ENCODE measurements at regions not wholly inside any gene's neighbourhood (a gene's known extent, or its start where the extent isn't known, plus 50 kb on each side); places are given as distances from the start of the nearest gene placed in this dataset.

DNA sequence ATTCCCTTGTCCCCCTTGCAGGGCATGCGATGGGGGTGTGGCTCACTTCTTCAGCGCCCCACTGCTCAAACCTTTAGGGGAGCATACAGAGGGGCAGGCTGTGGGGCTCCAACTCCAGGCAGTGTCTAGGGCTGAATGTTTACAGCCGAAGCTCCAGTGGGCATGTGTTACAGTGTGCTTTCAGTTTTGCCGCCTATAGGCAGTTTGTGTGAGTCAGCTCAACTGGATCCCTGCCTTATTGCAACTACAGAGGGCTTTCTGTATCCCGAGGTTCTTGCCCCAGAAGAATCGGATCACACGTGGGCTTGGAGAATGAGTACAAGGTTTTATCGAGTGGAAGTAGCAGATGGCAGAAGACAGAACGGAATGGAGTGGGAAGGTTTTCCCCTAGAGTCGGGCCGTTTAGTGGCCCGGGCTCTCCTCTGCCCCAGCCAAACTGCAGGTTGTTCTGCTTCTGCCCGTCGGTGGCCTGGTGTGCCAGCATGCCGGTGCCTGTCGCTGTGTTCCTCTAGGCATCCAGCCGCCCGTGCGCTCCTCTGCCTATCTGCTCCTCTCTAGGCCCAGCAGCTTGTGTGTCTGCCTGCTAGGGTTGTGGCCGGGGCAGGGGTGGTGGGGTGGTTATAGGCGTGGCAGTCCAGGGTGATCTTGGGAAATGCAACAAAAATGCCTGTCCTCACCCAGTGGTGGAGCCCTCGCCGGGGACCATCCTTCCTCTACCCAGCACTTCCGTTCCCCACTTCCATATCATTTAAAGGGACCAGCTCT, 435.9 kb upstream of the SGCG start:
- Histone ChIP-seq H3K4me3 (ENCODE audit: low read length, poor library complexity, severe bottlenecking) (no peak overlapping the region), H3K4me2 (ENCODE audit: low read depth, low read length, poor library complexity, severe bottlenecking) (no peak overlapping the region), H3K79me2 (ENCODE audit: insufficient read depth, low read length) (no peaks in the 10 kb centered on the region), H3K9ac (ENCODE audit: low read depth, low read length, poor library complexity, severe bottlenecking) (no peak overlapping the region), H3K27me3 (ENCODE audit: insufficient read depth, low read length, poor library complexity, severe bottlenecking) (no peaks in the 10 kb centered on the region), H2AFZ (ENCODE audit: low read length) (no peak overlapping the region), H3K9me3 (ENCODE audit: insufficient read depth, low read depth, low read length) (no peaks in the 10 kb centered on the region), H3K36me3 (ENCODE audit: insufficient read depth, low read length) (no peaks in the 10 kb centered on the region), H3K4me1 (ENCODE audit: insufficient read depth, low read length, poor library complexity, severe bottlenecking) (no peaks in the 10 kb centered on the region), H4K20me1 (ENCODE audit: insufficient read depth, low read length, poor library complexity, severe bottlenecking) (no peaks in the 10 kb centered on the region), H3F3A (ENCODE audit: low read depth) (no peaks in the 10 kb centered on the region), H3K9me2 (replicated peaks; ENCODE audit: low read depth, low read length) (no peaks in the 10 kb centered on the region)
- TF ChIP-seq EZH2phosphoT487 (IDR thresholded peaks at IDR 0.05; ENCODE audit: borderline replicate concordance), result no peak

DNA sequence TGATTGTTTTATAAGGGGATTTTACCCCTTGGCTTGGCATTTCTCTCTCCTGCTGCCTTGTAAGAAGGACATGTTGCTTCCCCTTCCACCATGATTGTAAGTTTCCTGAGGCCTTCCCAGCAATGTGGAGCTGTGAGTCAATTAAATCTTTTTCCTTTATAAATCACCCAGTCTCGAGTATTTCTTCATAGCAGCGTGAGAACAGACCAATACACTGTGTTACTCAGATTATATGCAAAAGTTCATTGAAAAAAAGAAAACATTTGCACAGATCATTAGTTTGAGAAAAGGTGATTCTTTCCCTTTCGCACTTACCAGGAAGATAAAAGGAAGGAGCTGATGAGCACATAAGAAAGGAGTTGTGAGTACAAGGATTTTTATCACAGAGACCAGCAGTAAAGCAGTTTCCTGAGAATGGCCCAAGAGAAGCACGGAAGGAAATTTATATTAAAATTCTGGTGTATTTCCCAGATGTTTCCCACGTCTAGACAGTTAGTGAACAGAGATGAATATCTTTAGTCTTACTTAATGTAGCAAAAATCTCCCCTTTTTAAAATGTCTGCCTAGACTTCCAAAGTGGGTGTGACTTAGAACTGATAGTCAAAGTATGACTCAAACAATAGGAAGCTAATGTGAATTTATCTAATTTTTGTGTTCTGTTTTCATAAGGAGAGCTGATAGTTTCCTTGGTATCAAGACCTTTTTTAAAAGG, 431.8 kb upstream of the SGCG start:
- no peaks in the 10 kb centered on the region for H3K9me2 ChIP-seq (replicated peaks; ENCODE audit: low read depth, low read length)
- H3F3A ChIP-seq (ENCODE audit: low read depth), result no peaks in the 10 kb centered on the region
- H2AFZ ChIP-seq (ENCODE audit: low read length), result no peak overlapping the region
- no peak overlapping the region for H3K4me2 ChIP-seq (ENCODE audit: low read depth, low read length, poor library complexity, severe bottlenecking)
- H3K36me3 ChIP-seq (ENCODE audit: insufficient read depth, low read length), result no peaks in the 10 kb centered on the region
- H3K4me1 ChIP-seq (ENCODE audit: insufficient read depth, low read length, poor library complexity, severe bottlenecking), result no peaks in the 10 kb centered on the region
- TF ChIP-seq EZH2phosphoT487 (IDR thresholded peaks at IDR 0.05; ENCODE audit: borderline replicate concordance), result no peak
- TF ChIP-seq, protein P1, sequence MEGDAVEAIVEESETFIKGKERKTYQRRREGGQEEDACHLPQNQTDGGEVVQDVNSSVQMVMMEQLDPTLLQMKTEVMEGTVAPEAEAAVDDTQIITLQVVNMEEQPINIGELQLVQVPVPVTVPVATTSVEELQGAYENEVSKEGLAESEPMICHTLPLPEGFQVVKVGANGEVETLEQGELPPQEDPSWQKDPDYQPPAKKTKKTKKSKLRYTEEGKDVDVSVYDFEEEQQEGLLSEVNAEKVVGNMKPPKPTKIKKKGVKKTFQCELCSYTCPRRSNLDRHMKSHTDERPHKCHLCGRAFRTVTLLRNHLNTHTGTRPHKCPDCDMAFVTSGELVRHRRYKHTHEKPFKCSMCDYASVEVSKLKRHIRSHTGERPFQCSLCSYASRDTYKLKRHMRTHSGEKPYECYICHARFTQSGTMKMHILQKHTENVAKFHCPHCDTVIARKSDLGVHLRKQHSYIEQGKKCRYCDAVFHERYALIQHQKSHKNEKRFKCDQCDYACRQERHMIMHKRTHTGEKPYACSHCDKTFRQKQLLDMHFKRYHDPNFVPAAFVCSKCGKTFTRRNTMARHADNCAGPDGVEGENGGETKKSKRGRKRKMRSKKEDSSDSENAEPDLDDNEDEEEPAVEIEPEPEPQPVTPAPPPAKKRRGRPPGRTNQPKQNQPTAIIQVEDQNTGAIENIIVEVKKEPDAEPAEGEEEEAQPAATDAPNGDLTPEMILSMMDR (conservative IDR thresholded peaks at IDR 0.05; ENCODE audit: low read length), result no peak
- no peak overlapping the region for H3K4me3 ChIP-seq (ENCODE audit: low read length, poor library complexity, severe bottlenecking)
- H3K79me2 ChIP-seq (ENCODE audit: insufficient read depth, low read length), result no peaks in the 10 kb centered on the region
- H3K9me3 ChIP-seq (ENCODE audit: insufficient read depth, low read depth, low read length), result no peaks in the 10 kb centered on the region
- no peaks in the 10 kb centered on the region for H4K20me1 ChIP-seq (ENCODE audit: insufficient read depth, low read length, poor library complexity, severe bottlenecking)
- no peak overlapping the region for H3K9ac ChIP-seq (ENCODE audit: low read depth, low read length, poor library complexity, severe bottlenecking)
- no peaks in the 10 kb centered on the region for H3K27me3 ChIP-seq (ENCODE audit: insufficient read depth, low read length, poor library complexity, severe bottlenecking)

DNA sequence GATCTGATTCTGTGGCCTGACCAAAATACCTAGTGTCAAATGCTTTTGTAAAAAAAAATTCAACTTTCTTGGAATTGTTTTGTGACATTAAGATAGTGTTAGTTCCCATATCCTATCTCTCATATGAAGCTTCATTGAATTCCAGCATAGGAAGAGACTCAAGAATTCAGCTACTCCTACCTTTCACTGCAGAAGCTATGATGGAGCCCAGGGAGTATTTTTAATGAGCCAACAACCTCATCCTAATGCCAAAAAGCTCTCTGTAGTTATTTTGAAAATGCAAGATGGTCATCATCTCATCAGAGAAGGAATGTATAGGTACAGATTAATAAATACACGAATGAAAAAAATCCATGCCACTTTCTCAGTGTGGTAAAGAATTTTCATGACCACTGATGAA, 431.2 kb upstream of the SGCG start:
- Histone ChIP-seq H3K36me3 (ENCODE audit: insufficient read depth, low read length) (no peaks in the 10 kb centered on the region), H3F3A (ENCODE audit: low read depth) (no peaks in the 10 kb centered on the region), H3K9me2 (replicated peaks; ENCODE audit: low read depth, low read length) (no peaks in the 10 kb centered on the region), H3K4me2 (ENCODE audit: low read depth, low read length, poor library complexity, severe bottlenecking) (no peak overlapping the region), H3K4me1 (ENCODE audit: insufficient read depth, low read length, poor library complexity, severe bottlenecking) (no peaks in the 10 kb centered on the region), H3K9ac (ENCODE audit: low read depth, low read length, poor library complexity, severe bottlenecking) (no peak overlapping the region), H2AFZ (ENCODE audit: low read length) (no peak overlapping the region), H3K27me3 (ENCODE audit: insufficient read depth, low read length, poor library complexity, severe bottlenecking) (no peaks in the 10 kb centered on the region), H3K9me3 (ENCODE audit: insufficient read depth, low read depth, low read length) (no peaks in the 10 kb centered on the region), H4K20me1 (ENCODE audit: insufficient read depth, low read length, poor library complexity, severe bottlenecking) (no peaks in the 10 kb centered on the region), H3K4me3 (ENCODE audit: low read length, poor library complexity, severe bottlenecking) (no peak overlapping the region), H3K79me2 (ENCODE audit: insufficient read depth, low read length) (no peaks in the 10 kb centered on the region)
- TF ChIP-seq EZH2phosphoT487 (IDR thresholded peaks at IDR 0.05; ENCODE audit: borderline replicate concordance), result no peak
- TF ChIP-seq, protein P1 (conservative IDR thresholded peaks at IDR 0.05; ENCODE audit: low read length), result no peak
